Stimulated activated naive CD8-positive, alpha-beta T cell treated with anti-CD3 and anti-CD28 coated beads, Interleukin-15, Interleukin-2, amounts not matched to agents 100 ng/mL and 50 ng/mL, for 24 hours (primary cell): ENCODE measurements at regions not wholly inside any gene's neighbourhood (a gene's known extent, or its start where the extent isn't known, plus 50 kb on each side); places are given as distances from the start of the nearest gene placed in this dataset.
"Not testable (repeated sequence)": the region's sequence is repeated elsewhere in the genome, so short reads cannot be mapped to it uniquely, and the experiment has no call there.

Source experiments
- H3K27ac Mint-ChIP-seq: one replicate; pipeline ENCODE4 v1.8.0; 2021; ENCODE audit warnings: mild to moderate bottlenecking, mixed read lengths
- H3K27me3 Mint-ChIP-seq: one replicate; pipeline ENCODE4 v1.8.0; 2021; ENCODE audit warnings: mixed read lengths
- H3K36me3 Mint-ChIP-seq: one replicate; pipeline ENCODE4 v1.8.0; 2021; ENCODE audit warnings: low read depth, mixed read lengths
- H3K4me1 Mint-ChIP-seq: one replicate; pipeline ENCODE4 v1.8.0; 2021; ENCODE audit warnings: low read depth, mixed read lengths
- H3K4me3 Mint-ChIP-seq: one replicate; pipeline ENCODE4 v1.8.0; 2021; ENCODE audit warnings: mild to moderate bottlenecking, mixed read lengths
- H3K9me3 Mint-ChIP-seq: one replicate; pipeline ENCODE4 v1.8.0; 2021; ENCODE audit warnings: mixed read lengths

DNA sequence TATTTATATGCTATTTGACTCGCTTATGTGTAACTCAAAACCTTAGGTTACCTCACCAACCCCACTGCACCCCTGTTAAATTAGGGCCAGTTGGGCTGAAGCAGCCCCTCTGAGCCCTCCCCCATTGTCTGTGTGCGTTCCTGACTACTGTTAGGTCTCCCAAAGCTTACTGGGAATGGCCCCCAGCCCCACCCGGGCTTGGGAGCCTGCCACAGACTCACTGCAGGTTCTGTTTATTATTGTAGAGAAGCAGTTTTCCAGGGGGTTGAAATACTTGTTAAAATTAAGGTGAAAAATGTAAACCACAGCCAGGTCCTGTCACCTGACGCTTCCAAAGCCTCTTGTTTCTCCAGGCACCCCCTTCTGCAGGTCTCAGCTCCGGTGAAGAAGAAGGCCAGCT is 151.7 kb downstream of the FOXL1 start:
- no peak overlapping the region for H3K4me3 Mint-ChIP-seq
- H3K27me3 Mint-ChIP-seq: peaks cover 58% of the 10 kb centered on the region
- no peak overlapping the region for H3K27ac Mint-ChIP-seq
- no peaks in the 10 kb centered on the region for H3K4me1 Mint-ChIP-seq
- H3K9me3 Mint-ChIP-seq: no peaks in the 10 kb centered on the region
- H3K36me3 Mint-ChIP-seq: no peaks in the 10 kb centered on the region

DNA sequence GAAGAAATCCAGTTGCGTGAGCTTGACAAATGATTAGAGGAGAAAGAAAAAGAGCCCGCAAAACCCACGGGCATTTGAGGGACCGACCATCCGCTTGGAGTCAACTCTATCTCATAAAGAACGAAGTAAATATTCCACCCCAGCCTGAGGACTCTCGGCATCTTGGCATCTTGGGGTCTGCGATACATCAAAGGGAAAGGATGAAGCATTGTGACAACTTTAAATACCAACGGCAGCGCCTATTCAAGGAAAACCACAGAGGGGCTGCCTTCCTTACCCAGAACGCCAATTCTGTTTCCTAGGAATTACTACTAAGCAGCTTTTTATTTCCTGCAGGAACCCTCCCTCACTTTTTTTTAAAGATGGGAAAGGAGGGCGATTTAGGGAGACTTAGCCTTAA is 152.2 kb downstream of the FOXL1 start:
- Mint-ChIP-seq H3K27ac (no peak overlapping the region), H3K9me3 (no peaks in the 10 kb centered on the region), H3K36me3 (no peaks in the 10 kb centered on the region), H3K27me3 (peaks cover 63% of the 10 kb centered on the region), H3K4me1 (no peaks in the 10 kb centered on the region), H3K4me3 (no peak overlapping the region)

DNA sequence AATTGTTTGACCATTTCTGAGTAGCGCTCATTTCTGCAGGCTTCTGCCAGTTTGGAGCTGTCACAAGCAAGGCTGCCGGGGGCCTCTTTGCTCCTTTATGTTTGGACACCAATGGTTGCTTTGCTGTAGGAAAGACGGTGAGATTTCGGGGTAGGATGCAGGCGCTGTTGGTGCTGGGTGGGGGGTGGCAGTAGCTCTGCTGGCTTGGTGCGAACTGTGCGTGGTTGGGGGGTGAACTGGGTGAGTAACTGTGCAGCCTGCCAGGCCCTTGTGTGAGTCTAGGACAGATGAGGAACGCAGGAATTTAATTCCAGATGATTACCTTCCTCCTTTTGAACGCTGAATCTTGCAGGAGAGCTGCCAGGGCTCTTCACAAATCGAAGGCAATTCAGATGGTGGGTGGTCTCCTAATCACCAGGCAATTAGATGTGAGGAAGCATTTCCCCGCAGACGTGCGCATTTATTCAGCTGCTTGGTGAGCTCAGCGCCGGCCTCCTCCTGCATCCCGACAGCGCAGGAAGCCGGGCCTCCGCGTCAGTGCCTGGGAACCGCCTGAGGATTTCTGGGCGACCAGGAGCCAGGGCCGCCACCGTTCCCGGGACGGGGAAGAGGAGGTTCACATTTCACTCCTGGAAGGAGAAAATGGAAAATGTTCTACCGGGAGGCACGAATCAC is 154.4 kb downstream of the FOXL1 start:
- peaks cover 56% of the 10 kb centered on the region for H3K27me3 Mint-ChIP-seq
- no peak overlapping the region for H3K27ac Mint-ChIP-seq
- no peaks in the 10 kb centered on the region for H3K9me3 Mint-ChIP-seq
- H3K4me3 Mint-ChIP-seq: no peak overlapping the region
- no peaks in the 10 kb centered on the region for H3K36me3 Mint-ChIP-seq
- no peaks in the 10 kb centered on the region for H3K4me1 Mint-ChIP-seq

DNA sequence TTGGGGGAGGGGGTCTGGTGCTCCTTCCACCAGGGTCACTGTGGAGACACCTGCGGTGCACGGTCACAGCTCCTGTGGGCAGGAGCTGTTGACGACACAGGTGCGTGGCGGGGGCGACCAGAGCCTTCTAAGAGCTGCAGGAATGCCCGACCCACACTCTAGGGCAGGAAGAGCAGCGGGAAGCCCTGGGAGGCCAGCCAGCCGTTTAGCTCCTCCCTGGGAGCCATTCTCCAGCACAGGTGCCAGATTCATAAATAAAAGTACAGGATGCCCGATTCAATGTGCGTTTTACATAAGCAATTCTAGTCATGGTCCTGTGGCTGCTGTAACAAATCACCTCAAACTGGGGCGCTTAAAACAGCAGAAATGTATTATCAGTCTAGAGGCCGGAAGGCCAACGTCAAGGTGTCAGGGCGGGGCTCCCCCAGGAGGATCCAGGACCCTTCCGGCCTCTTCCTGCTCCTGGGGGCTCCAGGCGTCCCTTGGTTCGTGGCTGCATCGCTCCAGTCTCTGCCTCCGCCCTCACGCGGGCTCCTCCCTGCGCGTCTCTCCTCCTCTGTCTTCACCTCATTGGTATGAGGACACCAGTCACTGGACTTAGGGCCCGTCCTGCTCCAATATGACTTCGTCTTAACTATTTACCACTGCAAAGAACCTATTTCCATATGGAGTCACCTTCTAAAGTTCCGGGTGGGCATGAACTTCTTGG is 155.4 kb downstream of the FOXL1 start:
- H3K27me3 Mint-ChIP-seq: peaks cover 55% of the 10 kb centered on the region
- no peaks in the 10 kb centered on the region for H3K36me3 Mint-ChIP-seq
- H3K9me3 Mint-ChIP-seq: no peaks in the 10 kb centered on the region
- H3K27ac Mint-ChIP-seq: no peak overlapping the region
- no peak overlapping the region for H3K4me3 Mint-ChIP-seq
- no peaks in the 10 kb centered on the region for H3K4me1 Mint-ChIP-seq

DNA sequence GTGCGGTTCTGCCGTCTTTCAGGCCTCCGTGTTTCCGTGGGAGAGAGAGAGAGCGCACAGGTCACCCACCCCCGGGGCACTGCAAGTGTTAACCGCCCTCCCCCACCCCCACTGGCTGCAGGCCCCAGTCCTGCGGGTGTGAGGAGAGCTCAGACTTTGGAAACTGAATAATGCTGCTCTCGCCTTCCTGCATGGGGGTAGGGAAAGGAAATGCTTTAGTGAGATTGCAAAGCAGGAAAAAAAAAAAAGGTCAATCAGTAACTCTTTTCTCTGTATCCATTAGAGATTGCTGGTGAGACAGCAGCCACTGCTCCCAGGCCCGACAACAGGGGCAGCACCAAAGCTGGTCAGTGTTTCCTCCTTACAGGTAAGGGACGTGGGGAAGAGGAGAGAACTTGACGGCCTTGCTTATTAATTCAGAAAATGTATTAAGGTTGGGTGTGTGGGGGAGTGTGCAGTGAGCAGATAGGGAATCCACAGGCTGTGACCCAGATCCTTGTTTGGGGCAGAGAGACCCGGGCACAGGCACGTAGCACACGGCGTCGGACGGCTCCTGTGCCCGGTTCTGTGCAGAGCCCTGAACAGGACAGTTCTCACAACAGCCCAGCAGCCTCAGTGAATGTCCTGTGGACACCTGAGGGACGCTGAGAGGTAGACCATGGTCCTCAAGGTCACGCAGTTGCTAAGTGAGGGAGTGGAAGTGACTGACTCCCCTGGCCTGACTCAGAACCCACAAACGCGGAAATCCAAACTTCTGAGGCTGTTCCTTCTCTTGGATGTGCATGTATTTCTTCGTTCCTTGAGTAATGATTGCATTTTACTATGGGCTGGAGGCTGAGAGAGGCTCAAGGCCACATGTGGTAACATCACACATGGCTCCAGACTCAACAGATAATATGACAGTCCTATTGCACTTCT is 156.5 kb downstream of the FOXL1 start:
- Mint-ChIP-seq H3K36me3 (no peaks in the 10 kb centered on the region), H3K4me1 (no peaks in the 10 kb centered on the region), H3K9me3 (no peaks in the 10 kb centered on the region), H3K4me3 (no peak overlapping the region), H3K27me3 (peaks cover 63% of the 10 kb centered on the region), H3K27ac (no peak overlapping the region)

DNA sequence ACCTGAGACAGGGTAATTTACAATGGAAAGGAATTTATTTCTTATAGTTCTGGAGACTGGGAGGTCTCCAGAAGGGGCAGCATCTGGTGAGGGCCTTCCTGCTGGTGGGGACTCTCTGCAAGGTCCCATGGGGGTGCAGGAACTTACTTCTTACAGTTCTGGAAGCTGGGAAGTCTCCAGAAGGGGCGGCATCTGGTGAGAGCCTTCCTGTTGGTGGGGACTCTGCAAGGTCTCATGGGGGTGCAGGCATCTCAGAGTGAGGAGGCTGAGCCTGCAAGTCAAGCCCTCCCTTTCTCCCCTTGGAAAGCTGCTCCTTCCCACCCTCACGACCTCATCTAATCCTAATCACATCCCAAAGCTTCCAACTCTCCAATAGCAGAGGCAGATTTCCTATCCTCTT is 157.4 kb downstream of the FOXL1 start:
- no peak overlapping the region for H3K4me3 Mint-ChIP-seq
- H3K4me1 Mint-ChIP-seq: no peaks in the 10 kb centered on the region
- H3K9me3 Mint-ChIP-seq: no peaks in the 10 kb centered on the region
- H3K36me3 Mint-ChIP-seq: no peaks in the 10 kb centered on the region
- H3K27me3 Mint-ChIP-seq: peaks cover 63% of the 10 kb centered on the region
- no peak overlapping the region for H3K27ac Mint-ChIP-seq

DNA sequence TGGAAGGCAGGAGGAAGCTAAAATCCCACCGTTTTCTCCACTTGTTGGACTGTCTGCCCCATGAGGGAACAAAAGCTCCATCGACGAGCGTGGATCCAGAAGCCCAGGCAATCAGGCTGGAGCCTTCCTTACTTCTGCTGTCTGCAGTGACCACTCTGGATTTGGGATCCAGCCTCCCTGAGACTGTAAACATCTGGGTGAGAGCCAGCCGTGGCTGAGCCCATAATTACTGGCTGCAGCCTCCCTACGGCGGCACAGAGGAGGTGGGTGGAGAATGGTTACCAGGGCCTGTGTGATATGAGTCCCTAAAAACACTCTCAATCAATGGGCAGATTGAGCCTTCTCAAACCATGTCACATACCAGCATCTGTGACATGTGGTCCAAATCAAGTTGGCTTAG is 158.2 kb downstream of the FOXL1 start:
- Mint-ChIP-seq H3K27ac (no peak overlapping the region), H3K9me3 (no peaks in the 10 kb centered on the region), H3K4me3 (no peak overlapping the region), H3K27me3 (peaks cover 63% of the 10 kb centered on the region), H3K4me1 (peaks cover 5% of the 10 kb centered on the region), H3K36me3 (no peaks in the 10 kb centered on the region)

DNA sequence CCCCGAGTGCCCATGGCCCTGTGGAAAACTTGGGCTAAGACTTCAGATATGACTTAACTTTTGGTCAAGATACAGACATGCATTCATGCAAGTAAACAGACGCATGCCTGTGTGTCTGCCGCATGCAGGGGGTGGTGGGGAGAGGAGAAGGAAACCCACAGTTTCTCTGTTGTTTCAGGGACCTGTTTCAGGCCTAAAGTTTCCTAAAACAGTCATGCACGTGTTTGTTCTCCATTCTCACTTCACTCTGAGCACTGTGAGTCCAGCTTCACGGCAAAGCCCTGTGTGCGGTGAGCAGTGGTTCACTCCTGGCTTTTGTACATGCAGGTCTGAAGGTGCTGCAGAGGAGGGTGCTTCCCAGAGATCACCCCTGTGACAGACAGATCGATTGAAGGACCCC is 158.7 kb downstream of the FOXL1 start:
- H3K27me3 Mint-ChIP-seq: peaks cover 63% of the 10 kb centered on the region
- H3K27ac Mint-ChIP-seq: no peak overlapping the region

DNA sequence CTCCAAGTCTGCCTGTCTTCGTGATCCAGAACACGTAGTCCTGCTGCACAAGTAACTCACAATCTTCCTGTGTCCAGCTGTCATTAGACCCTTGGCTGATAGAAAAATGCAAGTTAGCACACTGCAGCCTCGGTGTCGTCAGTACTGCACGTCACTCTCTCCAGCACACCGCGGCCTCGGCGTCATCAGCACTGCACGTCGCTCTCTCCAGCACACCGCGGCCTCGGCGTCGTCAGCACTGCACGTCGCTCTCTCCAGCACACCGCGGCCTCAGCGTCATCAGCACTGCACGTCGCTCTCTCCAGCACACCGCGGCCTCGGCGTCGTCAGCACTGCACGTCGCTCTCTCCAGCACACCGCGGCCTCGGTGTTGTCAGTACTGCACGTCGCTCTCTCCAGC is 160.0 kb downstream of the FOXL1 start:
- H3K4me1 Mint-ChIP-seq, H3K27ac Mint-ChIP-seq, H3K36me3 Mint-ChIP-seq, H3K4me3 Mint-ChIP-seq, H3K9me3 Mint-ChIP-seq: not testable (repeated sequence)
- peaks cover 59% of the 10 kb centered on the region for H3K27me3 Mint-ChIP-seq

More for the DNA sequence above, 158.7 kb downstream of the FOXL1 start:
- H3K9me3 Mint-ChIP-seq: no peaks in the 10 kb centered on the region
- peaks cover 5% of the 10 kb centered on the region for H3K4me1 Mint-ChIP-seq
- no peak overlapping the region for H3K4me3 Mint-ChIP-seq
- H3K36me3 Mint-ChIP-seq: no peaks in the 10 kb centered on the region

DNA sequence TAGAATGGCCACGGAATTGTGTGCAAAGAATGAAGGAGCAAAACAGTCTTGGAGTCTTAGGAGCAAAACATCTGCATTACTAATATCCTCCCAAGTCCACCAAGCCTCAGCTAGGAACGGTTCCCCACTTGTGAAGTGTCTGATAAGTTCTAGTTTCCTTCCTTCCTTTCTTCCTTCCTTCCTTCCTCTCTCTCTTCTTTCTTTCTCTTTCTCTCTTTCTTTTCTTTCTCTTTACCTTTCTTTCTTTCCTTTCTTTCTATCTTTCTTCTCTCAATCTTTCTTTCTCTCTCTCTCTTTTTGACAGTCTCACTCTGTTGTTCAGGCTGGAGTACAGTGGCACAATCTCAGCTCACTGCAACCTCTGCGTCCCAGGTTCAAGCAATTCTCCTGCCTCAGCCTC is 160.8 kb downstream of the FOXL1 start:
- peaks cover 5% of the 10 kb centered on the region for H3K4me1 Mint-ChIP-seq
- H3K36me3 Mint-ChIP-seq: no peaks in the 10 kb centered on the region
- no peak overlapping the region for H3K27ac Mint-ChIP-seq
- H3K9me3 Mint-ChIP-seq: no peaks in the 10 kb centered on the region
- H3K4me3 Mint-ChIP-seq: no peak overlapping the region
- H3K27me3 Mint-ChIP-seq: peaks cover 55% of the 10 kb centered on the region

DNA sequence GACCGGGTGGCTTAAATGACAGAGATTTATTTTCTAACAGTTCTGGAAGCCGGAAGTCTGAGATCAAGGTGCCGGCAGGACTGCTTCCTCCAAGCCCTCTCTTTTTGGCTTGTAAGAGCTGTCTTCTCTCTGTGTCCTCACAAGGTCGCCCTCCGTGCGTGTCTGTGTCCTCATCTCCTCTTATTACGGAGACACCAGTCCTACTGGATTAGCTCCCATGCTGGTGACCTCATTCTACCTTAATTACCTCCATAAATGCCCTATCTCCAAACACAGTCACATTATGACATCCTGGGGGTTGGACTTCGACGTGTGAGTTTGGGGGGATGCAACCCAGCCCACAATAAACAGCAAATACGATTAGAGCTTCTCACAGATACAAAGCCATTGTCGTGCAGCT is 161.5 kb downstream of the FOXL1 start:
- Mint-ChIP-seq H3K27me3 (peaks cover 50% of the 10 kb centered on the region), H3K27ac (no peak overlapping the region), H3K4me1 (peaks cover 5% of the 10 kb centered on the region), H3K36me3 (no peaks in the 10 kb centered on the region), H3K4me3 (no peak overlapping the region), H3K9me3 (no peaks in the 10 kb centered on the region)

DNA sequence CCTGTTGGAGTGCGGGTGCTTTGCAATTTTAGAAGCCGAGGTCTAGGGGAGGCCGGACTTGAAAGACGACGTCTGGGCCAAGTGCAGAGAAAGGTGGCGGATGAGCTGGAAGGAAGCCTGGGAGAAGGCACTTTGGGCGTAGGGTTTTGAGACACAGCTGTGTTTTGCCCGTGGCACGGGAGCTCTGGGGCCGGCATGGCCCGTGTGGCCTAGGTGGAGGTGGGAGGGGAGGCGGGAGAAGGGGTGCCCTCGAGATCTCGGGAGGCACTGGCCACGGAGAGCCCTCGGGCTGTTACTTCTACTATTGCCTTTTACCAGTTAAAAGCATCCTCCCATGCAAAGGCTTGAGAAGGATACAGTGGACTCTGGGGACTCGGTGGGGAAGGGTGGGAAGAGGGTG is 161.9 kb downstream of the FOXL1 start:
- H3K27ac Mint-ChIP-seq: no peak overlapping the region
- H3K4me3 Mint-ChIP-seq: no peak overlapping the region
- H3K4me1 Mint-ChIP-seq: peaks cover 5% of the 10 kb centered on the region
- H3K9me3 Mint-ChIP-seq: no peaks in the 10 kb centered on the region
- no peaks in the 10 kb centered on the region for H3K36me3 Mint-ChIP-seq
- H3K27me3 Mint-ChIP-seq: peaks cover 49% of the 10 kb centered on the region

DNA sequence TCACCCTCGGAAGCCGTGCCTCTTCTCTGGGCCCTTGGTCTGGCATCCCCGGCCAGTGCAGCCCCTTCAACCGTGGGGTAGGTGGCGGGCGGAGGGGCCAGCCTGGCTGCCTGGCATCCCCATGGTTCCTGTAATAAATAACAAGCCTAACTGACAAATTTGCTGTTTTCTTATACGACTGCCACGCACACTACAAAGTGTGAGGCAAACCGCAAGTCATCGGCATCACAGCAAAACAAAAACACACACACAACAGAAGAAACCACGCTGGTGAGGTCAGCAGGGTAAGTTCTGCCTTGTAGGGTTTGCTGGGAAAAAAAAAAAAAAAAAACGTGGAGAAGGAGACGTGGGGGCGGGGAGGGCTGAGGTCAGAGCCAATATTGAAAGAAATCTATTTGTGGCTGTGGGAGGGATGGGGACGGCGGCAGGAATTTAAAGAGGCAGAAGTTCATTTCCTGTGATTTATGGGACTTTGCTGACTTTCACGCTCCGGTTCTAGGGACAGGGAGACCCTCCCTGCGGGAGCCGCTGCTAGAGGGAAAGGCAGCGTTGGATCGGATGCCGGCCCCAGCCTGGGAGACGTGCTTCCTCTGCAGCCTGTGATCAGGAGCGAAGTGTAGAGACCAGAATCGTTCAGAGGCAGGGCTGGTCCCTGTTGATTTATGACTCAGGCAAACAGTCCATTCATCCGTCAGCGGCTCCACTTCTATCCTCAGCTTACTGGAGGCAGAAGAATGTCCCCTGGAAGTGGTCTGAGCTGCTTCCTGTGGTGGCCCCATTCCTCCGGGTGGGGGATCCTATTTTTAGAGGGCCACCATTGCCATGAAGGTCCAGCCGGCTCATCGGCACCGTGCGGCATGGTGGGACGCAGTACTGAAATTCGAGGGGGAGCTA is 162.8 kb downstream of the FOXL1 start:
- no peaks in the 10 kb centered on the region for H3K9me3 Mint-ChIP-seq
- no peak overlapping the region for H3K27ac Mint-ChIP-seq
- H3K4me3 Mint-ChIP-seq: no peak overlapping the region
- H3K4me1 Mint-ChIP-seq: peaks cover 5% of the 10 kb centered on the region
- H3K36me3 Mint-ChIP-seq: no peaks in the 10 kb centered on the region
- peaks cover 53% of the 10 kb centered on the region for H3K27me3 Mint-ChIP-seq

DNA sequence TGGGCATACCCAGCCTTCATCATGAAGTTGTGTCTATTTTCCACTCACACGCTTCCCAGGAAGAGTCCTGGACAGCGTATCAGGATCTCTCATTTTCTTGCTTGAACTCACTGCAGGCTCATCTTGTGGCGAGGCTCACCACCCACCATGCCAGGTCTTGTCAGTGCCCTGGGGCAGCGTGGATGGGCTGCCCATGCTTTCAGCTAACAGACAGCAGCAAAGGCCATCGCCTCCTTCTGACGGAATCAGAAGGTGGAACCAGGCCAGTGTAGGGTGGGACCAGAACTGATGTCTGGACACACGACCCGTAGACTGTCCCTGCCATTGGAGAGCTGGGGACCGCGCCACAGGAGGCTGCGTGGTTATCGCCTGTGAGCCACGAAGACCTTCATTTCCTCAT is 169.4 kb downstream of the FOXL1 start:
- no peaks in the 10 kb centered on the region for H3K36me3 Mint-ChIP-seq
- no peaks in the 10 kb centered on the region for H3K9me3 Mint-ChIP-seq
- H3K27ac Mint-ChIP-seq: no peak overlapping the region
- H3K4me1 Mint-ChIP-seq: no peaks in the 10 kb centered on the region
- H3K27me3 Mint-ChIP-seq: peaks cover 16% of the 10 kb centered on the region
- H3K4me3 Mint-ChIP-seq: no peak overlapping the region
